Forelimb muscle (tissue), 1 donor: ENCODE measurements at regions not wholly inside any gene's neighbourhood (a gene's known extent, or its start where the extent isn't known, plus 50 kb on each side); places are given as distances from the start of the nearest gene placed in this dataset.

ENCODE experiments used
- DNase-seq: peaks from one replicate; pipeline ENCODE4 v3.0.0-alpha.2; 2013; ENCODE audit warnings: low read depth

DNA sequence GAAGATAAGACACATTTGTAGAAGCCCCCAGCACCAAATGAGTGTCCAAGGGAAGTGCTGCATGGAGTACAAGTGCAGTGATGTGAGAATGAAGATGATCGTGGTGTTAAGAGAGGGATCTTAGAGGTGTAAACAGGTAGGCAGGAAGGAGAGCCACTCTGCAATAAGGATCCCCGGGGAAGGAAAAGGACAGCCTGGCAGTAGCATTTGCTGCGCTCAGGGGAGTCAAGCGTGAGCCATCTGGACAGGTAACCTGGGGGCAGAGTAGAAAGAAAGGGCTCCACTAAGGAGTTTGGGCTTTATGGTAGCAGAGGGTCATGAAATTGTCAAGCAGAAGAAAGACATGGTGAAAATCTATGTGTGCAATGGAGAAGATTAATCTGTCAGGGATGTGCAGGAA is 587.2 kb downstream of the BUD13 start:
- no peak for DNase-seq

DNA sequence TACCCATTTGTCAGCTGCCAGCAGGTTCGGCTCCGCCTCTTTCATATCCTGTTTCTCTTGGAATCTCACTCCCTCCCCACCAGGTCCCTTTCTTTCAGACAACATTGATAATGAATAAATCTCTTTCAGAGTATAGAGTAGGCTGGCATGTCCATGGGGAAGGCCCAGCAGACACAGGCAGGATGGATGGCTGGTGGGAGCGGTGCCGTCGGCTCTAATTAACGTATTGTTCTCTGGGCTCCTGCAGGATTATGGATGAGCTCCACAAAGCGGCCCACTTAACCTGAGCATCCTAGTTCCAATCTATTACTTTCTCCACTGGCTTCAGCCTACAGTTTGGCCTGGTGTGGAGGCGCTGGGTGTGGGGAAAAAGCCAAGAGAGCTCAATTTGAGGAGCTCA is 588.0 kb downstream of the BUD13 start:
- DNase-seq: no peak

DNA sequence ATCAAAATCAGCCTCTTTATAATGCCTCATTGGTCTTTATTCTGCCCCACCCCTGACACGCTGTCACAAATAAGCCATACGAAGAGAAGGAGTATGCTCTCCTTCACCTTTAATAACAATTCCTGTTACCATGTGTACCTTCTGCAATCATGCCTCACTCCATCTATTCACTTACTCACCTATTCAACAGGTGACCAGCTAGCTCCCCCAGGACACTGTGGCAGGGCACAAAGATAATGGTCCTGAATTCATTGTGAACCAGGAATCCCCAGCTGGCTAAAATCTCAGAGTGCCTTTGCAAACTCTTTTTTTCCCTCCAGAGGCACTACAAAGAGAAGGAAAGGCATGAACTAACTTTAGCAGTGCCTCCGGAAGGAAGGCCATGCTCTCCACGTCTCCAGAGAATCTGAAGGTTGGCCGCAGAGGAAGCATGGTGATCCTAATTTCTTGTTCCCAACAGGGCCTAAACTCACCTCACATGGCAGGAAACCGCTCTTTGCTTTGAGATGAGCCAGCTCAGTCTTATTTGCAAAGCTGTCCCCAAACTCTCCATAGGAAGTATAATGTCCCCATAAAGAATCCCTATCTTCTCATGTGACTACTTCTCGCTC is 590.3 kb downstream of the BUD13 start:
- no peak for DNase-seq

DNA sequence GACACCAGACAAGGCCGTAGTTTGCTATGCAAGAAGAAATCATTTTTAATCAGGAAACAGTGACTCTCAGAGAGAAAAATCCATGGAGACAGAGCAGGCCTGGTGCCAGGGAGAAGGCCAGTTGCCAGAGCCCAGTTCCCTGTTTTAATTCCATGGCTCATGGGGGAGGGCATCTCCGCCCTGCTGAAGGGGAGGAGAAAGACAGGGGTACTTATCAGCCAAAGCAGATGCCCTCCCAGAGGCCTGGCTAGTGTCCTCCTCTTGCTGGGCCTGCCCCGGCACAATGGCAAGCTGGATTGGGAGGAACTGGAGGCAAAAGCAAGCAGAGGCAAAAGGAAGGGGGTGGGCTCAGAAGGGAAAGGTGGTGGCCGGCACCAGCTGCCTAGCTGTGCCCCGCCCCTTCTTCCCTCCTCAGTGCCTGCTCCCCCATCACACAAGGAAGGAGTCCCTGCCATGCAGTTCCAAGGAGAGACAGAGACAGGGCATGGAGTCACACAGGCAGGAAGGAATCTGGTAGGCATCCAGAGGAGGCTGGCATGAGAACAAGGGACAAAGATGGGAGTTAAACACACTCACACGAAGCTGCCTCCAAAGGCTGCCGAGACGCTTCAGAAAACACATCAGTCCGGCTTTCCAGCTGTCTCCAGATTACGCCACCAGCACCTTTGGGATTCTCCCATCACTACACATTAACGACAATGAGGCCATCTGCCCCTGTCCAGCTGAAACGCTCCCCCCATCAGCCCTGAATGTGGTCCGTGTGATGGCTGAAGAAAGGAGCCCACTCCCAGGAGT is 591.8 kb downstream of the BUD13 start:
- DNase-seq: no peak

DNA sequence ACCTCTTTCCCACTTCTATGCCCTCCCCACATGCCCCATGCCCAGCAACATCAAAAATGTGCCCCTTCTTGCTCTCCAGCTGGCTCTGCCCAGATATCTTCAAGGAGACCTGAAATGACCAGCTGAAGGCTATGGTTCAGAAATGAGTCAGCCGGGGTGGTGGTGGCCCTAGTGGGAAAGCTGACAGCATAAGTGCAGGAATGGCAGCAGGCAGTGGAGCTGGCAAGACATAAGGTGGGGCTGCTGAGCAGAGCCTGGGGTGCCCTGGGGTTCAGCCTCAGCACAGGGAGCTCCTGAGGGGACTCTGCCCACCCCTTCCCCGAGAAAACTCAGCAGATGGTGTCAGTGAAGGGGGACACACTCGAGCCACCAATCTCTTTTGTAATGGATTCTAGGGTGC is 593.4 kb downstream of the BUD13 start:
- DNase-seq: no peak

DNA sequence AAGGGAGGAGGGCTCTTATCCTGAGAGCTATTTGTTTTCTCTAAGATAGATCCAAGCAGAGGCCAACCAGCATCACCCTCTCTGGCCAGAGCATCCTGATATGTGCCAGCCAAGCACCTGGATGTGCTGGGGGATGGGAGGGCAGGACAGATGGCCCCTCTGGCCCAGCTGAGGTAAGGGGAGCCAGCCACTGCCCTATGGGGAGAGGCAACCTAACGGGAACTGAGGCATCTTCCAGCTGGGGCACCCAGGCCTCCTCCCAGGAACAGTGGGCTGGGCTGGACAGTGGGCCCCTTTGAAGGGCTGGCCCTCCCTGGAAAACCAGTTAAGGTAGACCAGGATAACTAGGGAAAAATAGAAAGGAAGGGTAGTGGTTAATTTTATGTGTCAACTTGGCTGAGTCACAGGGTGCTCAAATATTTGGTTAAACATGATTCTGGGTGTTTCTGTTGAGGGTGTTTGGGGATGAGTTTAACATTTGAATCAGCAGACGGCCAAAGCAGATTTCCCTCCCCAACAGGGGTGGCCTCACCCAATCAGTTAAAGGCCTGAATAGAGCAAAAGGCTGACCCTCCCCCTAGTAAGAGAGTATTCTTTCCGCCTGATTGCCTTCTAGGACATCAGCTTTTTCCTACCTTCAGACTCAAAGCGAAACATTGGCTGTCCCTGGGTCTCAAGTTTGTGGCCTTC is 595.1 kb downstream of the BUD13 start:
- no peak for DNase-seq

DNA sequence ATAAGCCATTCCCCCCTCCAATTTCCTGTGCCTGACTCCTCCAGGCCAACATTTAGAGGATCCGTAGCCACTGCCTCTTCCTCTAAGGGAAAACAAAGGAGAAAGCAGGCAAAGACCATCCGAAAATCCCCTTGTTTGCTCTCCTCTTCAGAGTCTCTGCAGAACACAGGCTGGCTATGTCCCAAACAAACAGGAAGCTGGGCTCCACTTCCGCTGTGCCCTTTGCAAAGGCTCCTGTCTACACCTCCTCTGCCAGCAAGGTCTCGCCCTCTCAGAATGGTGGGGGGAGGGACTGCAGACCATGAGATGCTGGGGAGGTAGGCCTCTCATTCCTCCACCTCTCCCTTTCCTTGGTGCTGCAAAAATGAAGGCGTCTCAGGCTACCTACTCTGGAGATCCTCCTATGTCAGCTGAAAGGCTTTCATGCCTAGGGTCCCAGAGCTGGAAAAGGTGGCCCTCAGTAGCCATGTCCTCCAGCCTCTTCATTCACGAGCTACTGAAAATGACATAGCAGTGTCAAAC is 596.2 kb downstream of the BUD13 start:
- DNase-seq: no peak

DNA sequence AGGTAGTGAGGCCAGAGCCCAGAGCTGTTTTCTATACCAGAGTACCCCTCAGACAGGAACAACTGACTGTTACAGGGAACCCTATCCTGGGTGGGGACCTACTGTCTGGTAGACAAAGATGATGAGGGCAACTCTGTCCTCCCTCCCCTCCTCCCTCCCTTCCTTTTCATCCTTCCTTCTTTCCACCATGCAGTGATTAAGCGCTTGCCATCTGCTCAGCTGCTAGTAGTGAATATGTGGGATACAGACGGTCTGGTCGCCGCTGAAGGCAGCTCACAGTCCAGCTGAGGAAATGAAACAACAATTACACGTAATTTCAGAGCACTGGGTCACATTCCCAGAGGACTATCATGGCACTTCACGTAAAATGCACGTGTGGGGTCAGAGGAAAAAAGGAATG is 597.1 kb downstream of the BUD13 start:
- no peak for DNase-seq

DNA sequence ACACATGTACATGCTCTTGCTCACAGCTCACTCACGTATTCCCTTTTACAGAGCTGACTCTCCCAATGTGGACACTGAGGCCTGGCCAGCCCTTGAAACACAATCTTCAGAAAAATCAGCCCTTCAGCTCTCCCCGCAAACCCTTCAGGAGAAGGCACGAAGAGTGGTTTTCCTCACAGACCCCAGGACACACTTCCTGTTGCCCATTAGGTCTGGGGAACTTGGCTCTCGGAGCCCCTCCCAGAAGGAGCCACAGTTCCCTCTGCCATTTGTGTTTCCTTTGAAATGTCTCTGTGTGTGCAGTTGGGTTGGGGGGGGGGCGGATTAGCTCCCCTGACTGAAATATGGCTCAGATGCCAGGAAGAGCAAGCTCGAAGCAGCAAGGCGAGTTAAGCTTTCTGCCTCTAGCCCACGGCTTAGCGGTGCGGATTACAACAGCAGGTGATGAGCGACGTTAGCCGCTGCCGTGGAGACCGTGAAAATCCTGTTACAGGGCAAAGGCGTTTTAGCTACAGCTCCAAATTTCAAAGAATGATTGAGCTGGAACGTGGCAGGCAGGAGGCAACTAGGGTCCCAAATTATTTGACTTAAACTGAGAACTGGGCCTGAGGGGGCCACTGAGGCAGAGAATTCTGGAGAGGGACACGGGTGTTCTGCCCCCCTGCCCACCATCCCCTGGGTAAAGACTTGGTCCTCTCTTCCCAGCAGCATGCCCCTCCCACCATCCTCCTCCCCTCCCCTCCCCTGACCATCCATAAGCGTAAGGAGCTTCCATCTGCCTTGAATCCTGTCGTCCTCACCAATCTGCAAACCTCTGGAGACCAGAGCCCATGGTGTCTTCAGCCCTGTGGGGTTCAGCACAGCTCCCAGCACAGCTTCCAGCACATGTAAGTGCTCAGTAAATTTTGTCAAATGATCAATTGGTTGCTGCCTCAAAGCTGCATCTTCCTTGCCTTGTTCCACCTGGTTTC is 598.6 kb downstream of the BUD13 start:
- no peak for DNase-seq

DNA sequence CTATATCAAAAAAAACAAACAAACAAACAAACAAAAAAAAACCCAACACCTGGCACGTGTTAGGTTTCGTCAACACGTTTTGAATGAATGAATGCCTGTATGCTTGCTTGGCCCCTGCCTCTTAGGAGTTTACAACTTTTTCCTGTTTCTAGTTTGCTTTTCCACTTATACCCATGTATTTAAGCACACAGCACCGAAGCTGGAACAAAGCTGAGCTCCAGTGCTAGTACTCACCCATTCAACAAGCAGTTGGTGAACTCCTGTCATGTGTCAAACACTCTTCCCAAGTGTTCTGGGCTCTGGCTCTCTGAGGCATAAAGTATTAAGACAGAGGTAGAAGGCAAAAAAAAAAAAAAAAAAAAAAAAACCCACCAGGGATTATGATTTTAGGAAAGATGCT is 599.3 kb downstream of the BUD13 start:
- DNase-seq: no peak

DNA sequence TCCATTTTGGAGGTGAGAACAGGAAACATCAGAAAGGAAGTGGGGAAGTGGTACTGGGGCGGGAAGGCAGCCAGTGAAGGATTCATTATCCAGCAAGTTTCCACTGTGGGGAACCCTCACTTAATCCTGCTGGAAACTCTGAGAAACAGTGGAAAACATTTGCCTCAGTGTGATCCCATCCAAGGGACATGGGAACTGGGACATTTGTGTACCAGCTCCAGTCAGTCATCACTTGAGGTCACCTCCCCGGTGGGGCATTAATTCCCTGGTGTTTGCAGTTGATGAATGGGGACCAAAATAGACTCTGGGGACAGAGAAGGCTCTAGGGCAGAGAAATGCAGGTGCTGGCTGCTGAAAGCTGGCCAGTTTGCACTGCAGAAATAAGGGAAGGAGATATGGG is 599.9 kb downstream of the BUD13 start:
- DNase-seq: no peak

DNA sequence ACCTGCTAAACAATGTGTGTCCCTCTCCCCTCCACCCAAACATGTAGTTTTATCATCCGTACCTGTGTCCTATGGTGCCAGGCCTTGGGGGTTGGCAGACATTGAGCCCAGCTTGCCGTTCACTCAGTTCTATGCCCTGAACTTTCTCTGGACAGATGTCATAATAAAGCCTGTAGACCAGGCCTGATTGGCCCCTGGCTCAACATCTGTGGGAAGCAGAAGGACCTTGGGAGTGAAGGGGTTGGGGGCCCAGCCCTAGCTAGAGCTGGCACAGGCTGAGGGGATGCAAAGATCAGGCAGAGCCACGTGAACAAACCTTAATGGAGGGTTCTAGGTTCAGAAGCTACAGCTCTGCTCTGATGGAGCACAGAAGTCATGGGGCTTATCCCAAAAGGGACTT is 600.6 kb downstream of the BUD13 start:
- no peak for DNase-seq

DNA sequence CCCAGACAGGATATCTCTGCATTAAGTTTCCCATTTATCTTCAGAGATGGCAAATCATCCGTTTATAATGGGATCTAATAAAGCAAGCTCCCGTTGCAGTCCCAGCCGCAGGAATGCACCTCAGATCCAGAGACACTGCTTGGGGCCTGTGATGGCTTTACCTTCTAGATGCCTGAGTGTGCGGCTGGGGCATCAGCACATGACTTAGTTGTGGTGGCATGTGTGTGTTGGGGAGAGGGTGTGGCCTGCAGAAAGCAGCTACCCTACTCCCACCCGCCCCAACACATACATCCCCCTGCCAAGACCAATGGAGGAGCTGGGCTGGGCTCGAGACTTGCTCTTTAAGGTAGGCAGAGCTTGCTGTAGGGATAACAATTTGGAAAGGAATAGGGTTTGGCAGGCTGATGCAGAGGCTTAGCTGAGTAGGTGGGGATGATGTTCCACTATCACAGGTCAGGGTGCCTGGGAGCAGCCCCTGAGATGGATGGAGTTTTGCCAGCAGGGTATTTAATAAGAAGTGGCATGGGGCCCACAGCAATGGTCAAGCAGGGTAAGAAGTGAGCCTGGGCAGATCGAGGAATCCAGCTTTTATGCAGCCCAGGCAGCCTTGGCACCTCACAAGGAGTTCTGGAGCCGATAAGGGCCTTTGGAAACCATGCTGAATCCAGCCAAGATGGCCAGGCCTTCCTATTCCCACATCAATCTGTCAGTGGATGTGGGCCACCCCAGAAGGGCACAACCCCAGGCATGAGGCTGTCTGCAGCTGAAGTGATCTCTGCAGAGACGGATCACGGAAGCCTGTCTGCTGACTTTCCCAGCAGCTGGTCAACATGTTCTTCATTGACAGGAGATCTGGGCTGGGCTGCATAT is 601.3 kb downstream of the BUD13 start:
- no peak for DNase-seq

DNA sequence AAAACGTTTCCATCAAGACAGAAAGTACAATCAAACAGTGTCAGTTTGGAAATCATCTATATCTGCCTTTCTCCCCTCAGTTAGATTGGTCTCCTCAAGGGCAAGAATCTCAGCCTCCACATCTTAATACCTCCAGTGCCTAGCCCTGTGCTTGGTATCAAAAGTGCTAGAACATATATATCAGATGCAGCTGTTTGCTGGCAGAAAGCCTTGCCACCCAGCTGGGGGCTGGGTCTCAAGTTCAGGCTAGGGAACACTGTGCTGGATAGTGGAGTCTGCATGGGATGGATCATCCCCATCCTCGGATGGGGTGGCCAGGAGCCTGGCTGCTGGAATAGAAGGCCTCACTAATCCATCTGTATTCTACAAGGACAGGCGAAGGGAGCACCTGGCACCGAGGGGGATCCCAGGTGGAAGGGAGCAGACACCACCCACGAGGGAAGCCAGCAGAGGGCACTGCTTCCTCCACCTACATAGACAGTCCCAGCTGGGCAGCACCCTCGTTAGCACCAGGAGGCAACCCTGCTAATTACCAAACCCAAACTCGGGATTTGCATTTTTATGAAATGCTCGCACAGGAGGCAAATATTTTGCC is 602.2 kb downstream of the BUD13 start:
- no peak for DNase-seq

DNA sequence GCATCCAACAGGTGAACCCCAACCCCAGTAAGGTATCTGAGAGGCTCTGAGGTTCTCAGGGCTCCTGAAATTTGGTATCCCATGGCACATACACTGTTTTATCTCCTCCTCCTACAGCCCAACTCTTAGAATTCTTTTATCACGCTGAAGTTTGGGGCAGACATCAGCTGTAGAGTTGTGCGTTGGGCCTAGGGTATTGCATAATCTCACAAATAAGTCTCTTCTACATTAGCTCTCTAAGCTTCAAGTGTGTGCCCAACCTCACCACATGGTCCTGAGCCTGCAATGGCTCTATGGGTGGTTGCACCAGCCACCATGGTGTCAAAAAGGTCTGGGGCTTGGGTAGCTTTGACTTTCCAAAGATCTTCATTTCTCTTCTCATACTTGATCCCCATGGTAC is 603.0 kb downstream of the BUD13 start:
- DNase-seq: no peak

DNA sequence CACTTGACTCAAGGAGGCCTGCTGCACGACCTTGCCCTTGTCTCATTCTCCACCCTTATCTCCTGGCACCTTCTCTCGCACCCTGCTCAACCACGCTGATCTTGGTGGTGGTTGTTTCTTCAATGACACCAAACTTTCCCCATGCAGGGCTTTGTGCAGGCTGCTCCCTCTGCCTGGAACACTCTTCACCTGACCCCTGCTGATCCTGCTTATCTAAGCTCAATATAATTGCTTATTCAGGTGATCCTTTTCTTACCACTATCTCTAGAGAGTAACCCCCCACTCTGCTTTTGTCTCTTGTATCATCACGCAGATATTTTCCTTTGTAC is 604.4 kb downstream of the BUD13 start:
- DNase-seq: no peak

DNA sequence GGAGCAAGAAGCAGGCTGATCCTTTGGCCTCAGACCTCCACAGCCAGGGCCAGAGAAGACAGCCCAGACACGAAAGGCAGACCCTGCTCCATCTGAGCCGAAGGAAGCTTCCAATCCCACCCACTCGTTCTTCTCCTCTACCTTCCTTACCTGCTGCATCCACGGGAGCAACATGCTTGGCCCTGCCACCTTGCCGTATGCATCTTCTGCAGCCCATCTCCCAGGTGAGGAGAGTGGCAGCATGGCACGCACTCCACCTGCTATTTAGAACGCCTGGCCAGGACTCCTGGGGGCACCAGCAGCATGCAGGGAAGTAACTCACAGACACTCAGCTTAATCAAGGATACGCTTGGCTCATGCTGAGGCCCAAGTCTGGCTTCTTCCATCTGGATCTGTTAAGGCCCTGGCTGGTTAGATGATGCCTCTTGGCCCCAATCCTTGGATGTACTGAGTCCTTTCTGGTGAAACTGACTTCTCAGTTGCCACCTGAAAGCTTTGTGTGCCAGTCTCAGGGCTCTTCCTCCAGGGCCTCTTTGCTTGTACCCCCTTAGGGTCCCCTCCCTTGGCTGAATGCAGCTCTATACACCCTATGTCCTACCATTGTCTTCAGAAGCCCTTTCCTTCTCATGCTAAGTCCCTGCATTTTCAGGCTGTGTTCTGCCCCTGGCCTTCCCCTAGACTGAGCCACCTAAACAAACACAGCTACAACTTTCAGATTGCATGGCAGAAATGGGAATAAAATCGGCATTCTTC is 604.9 kb downstream of the BUD13 start:
- DNase-seq: no peak

DNA sequence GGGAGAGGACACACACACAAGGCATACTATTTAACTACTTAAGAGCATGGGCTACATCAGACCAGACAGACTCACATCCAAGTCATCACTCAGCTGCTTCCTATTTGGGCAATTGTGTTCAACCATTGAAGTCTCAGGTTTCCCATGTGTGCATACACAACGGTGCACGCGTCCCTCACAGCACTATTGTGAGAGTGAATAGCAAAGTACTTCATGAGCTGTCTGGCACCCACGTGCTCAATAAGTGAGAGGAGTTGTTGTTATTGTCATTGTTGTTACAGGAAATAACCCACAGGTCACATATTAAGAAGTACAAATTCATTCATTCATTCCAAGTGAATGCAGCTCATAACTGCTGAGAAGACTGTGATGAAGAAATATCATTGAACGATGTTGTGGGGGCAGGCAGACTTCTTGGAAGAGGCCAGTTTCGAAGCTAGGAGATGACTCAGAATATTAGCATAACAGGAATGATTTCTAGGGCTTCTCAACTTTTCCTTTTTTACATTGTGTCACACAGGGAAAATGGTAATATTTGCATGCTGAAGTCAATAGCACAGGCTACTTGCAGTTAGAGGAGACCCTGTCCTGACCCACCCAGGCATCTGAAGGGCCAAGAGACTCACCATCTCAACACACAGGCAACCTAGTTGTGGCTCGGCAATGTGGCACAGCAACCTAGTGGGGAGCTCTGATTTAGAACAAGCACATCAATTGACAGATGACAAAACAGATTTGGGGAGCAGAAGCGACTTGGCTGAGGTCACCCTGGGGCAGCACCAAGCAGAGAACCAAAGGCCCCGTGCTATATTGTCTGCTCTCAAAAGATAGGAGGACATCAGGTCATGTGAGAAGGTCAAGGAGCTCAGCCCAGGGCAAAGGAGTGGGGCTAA is 606.0 kb downstream of the BUD13 start:
- DNase-seq: no peak

DNA sequence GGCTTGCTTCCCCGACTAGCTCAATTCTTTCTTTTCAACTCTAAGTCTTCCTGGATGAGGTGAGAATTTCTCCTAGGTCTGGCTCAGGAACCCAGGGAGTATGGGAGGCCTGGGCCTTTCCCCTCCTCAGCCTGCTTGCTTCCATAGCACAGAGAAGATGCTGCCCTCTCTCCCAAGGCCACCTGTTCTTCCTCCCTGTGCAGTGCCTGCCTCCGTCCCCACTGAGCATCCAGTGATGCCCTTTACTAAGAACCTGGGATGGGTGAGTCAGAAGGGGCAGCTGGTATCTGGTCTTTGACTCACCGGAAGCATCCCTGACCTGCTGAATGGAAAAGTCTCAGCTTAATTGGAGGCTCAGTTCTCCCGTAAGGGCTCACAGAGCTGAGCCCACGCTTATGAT is 607.9 kb downstream of the BUD13 start:
- DNase-seq: no peak
